WI38 (cell line): ENCODE measurements at regions not wholly inside any gene's neighbourhood (a gene's known extent, or its start where the extent isn't known, plus 50 kb on each side); places are given as distances from the start of the nearest gene placed in this dataset.

Experiments used
- H3K4me3 ChIP-seq: 2 replicates; pipeline ENCODE4 v1.5.1; 2011; ENCODE audit warnings: low read depth, mild to moderate bottlenecking, control low read depth, low read length
- CTCF ChIP-seq: IDR thresholded peaks from 2 replicates; pipeline ENCODE4 v1.5.1; 2012; ENCODE audit warnings: low read depth, mild to moderate bottlenecking, control low read depth, low read length

- no peak for TF ChIP-seq CTCF
- H3K4me3 ChIP-seq, result no peak overlapping the region
Measured at GRCh38 chr17:77505181-77505639, 364.4 kb downstream of the SEC14L1 start.

GRCh38 chr17:77506371-77506991, 365.7 kb downstream of the SEC14L1 start:
- no peak for TF ChIP-seq CTCF
- H3K4me3 ChIP-seq, result no peak overlapping the region

- no peak overlapping the region for H3K4me3 ChIP-seq
- no peak for TF ChIP-seq CTCF
Measured at GRCh38 chr17:77507111-77507885, 366.5 kb downstream of the SEC14L1 start.

- H3K4me3 ChIP-seq, result no peak overlapping the region
- no peak for TF ChIP-seq CTCF
Measured at GRCh38 chr17:77508047-77508715, 367.4 kb downstream of the SEC14L1 start.

GRCh38 chr17:77509089-77509488, 368.3 kb downstream of the SEC14L1 start:
- TF ChIP-seq CTCF, result no peak
- H3K4me3 ChIP-seq, result no peak overlapping the region

- no peak overlapping the region for H3K4me3 ChIP-seq
- no peak for TF ChIP-seq CTCF
Measured at GRCh38 chr17:77509599-77509998, 368.8 kb downstream of the SEC14L1 start.
